ENCODE measurements at regions not wholly inside any gene's neighbourhood (a gene's known extent, or its start where the extent isn't known, plus 50 kb on each side); places are given as distances from the start of the nearest gene placed in this dataset.
A peak's percentile ranks its signal among the peaks of the same experiment; 100 is the strongest.

GRCh38 chr20:22652681-22653588, 68.6 kb upstream of the FOXA2 start:
- no peak overlapping the region for H3K27ac ChIP-seq
- DNase-seq (ENCODE audit: low read depth, low spot score): no peak

DNA sequence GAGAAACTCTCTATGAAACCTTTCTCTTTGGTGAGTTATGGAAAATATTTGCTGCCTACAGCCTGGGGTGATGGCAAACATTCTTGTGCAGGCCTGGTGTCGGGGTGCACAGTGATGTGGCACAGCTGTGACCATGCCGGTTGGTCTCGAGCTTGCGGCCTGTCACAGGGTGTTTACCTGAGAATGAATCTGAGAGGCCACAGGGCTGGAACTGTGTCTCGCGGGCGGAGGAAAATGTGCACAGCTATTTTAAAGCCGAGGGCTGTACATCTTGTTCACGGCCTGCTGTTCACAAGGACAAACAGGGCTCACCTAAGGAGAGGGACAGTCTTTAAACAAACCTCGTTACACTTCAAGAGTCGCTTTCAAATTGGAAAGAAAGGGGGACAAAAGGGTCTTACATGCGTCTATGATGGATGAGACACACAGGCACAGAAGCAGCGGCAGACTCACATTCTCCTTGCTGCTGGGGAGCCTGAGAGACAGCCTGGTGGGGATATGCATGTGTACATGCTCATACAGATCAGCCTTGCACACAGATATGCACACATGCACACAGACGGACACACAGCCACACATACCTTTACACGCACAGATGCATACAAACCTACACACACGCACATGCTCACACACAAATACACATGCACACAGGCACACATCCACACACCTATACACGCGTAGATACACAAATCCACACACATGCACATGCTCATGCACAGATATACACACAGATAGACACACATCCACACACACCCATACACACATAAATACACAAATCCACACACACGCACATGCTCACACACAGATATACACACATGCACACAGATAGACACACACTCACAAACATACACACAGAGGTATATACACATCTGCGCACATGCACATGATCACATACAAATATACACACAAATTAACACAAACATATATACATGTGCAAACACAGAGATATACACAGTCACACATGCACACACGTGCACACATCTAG, 69.6 kb upstream of the FOXA2 start:
- no peak overlapping the region for H3K27ac ChIP-seq
- no peak for DNase-seq (ENCODE audit: low read depth, low spot score)

DNA sequence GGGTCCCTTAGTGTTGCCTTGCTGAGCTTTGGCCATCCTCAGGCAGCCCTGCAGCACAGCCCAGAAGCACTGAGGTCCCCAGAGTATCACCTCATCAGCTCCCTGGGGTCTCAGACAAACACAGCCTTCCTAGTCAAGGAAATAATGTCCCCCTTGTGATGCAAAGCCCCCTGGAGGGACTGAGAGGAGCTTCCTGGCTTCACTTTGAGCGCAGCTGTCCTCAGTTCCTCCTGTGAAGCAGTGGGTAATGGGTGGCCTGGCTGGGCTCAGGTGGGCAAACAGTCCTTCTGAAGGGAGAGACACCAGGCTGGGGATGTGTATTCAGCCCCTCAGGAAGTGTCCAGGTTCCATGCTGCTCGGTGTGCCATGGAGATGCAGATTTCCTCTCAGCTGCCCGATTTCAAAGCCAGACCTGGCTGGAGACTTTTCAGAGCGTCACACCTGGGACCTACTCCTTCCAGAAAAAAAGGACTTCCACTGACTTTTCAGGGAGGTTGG, 79.2 kb upstream of the FOXA2 start:
- no peak overlapping the region for H3K27ac ChIP-seq
- no peak for DNase-seq (ENCODE audit: low read depth, low spot score)

DNA sequence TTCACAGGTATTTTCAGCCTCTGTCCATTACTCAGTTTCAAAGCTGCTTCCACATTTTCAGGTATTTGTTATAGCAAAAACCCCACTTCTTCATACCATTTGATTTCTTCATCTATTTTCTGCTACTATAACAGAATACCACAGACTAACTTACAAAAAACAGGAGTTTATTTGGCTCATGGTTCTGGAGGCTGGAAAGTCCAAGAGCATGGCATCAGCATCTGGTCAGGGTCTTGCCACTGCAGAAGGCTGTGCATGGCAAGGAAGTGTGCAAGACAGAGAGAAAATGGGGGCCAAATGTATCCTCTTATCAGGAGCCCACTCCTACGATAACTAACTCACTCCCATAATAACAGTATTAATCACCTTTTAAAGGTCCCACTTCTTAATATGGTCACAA, 82.8 kb upstream of the FOXA2 start:
- no peak overlapping the region for H3K27ac ChIP-seq
- no peak for DNase-seq (ENCODE audit: low read depth, low spot score)

DNA sequence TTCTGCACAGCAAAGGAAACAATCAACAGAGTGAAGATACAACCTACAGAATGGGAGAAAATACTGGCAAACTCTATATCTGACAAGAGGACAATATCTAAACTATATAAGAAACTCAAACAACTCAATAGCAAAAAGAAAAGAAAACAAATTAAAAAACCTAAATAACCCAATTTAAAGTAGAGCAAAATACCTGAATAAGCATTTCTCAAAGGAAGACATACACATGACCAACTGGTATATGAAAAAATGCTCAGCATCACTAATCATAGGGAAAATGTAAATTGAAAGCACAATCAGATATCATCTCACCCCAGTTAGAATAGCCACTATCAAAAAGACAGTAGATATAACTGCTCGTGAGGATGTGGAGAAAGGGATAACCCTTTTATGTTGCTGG, 87.8 kb upstream of the FOXA2 start:
- no peak for DNase-seq (ENCODE audit: low read depth, low spot score)
- H3K27ac ChIP-seq: no peak overlapping the region

DNA sequence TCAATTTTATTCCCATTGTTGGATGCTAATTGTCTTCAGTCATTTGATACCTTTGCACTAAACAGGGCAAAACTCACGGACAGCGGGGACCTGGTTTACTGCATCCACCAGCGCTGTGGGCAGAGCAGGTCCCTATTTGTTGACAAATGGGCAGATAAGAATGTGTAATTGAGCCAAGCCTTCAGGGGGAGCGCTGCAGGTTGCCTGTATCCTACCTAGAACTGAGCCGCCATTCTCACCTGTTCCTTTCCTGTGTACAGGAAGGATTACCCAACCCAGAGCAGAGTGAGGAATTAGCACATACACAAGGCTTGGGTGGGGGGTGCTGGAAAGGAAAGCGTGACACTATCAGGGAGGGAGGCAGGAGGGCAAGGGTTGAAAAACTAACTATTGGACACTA, 89.1 kb upstream of the FOXA2 start:
- DNase-seq (ENCODE audit: low read depth, low spot score): no peak
- no peak overlapping the region for H3K27ac ChIP-seq

DNA sequence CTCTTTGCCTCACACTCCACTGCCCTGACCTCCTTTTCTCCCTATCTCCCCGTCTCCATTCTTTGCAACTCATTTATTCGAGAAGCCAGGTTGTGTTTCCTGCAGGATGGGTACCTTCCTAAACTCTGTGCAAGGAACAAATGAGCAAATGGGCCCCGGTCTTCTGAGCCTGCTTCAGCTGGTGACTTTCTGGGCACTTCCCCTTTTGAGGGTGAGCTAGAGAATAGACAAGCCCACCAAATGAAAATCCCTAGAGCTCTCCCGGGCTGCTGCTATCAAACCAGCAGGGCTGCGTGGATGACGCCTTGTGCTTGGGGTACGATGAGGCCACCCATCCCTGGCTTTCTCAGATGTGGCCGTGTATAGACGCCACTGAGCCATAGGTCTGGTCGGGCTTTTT, 91.0 kb upstream of the FOXA2 start:
- no peak for DNase-seq (ENCODE audit: low read depth, low spot score)
- no peak overlapping the region for H3K27ac ChIP-seq

DNA sequence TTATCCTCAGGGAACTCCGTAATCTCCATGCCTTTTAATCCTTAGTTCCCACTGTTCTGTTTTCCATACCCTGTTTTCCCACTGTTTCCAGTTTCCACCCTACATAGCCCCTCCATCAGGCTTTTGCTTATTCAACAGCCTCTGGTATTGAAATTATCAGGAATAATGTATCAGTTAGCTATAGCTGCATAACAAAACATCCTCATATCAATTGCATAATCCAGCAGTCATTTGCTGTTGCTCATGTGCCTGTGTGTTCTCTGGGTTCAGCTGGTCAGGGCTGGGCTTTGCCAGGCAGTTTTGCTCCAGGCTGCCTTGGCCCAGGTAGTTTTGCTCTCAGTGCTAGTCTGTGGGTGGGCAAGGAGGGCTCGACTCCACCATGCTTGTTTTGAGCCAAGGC, 94.3 kb upstream of the FOXA2 start:
- no peak overlapping the region for H3K27ac ChIP-seq
- no peak for DNase-seq (ENCODE audit: low read depth, low spot score)

DNA sequence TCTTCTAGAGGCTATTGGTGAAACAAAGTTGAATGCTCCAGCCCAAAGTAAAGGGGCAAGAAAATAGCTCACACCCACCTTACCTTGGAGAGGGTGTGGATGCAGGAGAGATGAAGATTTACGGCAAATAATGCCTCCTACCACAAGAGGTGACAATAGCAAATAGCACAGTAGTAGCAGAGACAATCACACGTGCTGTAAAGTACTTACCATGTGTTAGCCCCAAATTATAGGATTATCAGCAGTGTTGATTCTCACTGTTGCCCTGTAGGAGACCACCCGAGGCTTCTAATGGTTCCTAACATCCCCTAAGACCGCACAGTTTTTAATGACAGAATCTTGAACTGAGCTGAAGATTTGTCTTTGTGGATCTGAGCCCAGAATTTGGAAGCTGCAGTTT, 94.8 kb upstream of the FOXA2 start:
- H3K27ac ChIP-seq: no peak overlapping the region
- no peak for DNase-seq (ENCODE audit: low read depth, low spot score)

DNA sequence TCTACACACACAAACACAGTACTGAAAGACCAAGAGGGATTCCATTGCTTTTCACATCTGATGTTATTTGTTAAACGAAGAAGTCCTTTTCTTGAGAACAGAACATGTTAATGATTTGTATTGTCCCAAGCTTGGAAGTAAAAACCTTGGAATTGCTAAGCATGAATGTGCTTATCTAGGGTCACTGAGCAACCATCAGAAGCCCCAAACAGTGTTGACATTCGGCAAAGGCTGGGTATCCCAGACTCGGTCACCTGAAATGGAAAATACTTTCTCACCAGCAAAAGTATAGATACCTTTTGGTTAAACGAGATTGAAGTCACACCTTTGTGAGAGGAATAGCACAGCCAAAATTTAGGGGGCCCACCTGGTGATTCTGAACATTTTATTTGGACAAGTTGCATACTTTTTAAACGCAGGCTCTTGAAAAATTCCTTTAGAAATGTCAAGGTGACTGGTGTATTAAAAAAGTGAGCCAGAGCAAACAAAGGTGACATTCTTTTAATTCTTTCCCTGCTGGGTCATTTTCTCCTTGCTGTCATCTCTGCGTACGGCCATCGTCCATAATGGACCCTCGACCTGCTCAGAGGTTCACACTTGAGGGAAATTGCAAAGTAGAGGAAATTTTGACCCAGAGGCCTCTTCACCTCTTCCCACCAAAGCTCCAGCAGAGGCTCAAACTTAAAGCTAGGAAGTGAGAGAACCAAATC, 95.8 kb upstream of the FOXA2 start:
- no peak overlapping the region for H3K27ac ChIP-seq
- DNase-seq (ENCODE audit: low read depth, low spot score): no peak

GRCh38 chr20:22681591-22682248, 97.3 kb upstream of the FOXA2 start:
- no peak for DNase-seq (ENCODE audit: low read depth, low spot score)
- no peak overlapping the region for H3K27ac ChIP-seq

DNA sequence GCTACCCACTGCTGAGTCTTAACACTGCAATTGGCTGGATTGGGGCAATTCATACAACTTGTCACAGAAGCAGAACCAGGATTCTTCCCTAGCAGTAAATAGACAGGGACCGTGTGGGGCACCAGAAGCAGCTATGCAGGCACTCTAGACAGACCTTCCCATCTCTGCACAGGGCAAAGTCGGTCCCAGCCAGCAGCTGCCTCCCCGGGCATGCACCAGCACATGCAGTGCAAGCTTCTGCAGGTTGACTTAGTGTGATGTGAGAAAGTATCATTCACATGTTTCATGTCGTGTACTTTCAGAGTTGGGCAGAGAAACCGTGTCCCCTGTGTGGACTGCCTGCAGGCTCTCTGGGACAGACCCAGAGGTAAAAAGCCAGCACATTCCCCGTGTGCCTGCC, 98.0 kb upstream of the FOXA2 start:
- no peak for DNase-seq (ENCODE audit: low read depth, low spot score)

DNA sequence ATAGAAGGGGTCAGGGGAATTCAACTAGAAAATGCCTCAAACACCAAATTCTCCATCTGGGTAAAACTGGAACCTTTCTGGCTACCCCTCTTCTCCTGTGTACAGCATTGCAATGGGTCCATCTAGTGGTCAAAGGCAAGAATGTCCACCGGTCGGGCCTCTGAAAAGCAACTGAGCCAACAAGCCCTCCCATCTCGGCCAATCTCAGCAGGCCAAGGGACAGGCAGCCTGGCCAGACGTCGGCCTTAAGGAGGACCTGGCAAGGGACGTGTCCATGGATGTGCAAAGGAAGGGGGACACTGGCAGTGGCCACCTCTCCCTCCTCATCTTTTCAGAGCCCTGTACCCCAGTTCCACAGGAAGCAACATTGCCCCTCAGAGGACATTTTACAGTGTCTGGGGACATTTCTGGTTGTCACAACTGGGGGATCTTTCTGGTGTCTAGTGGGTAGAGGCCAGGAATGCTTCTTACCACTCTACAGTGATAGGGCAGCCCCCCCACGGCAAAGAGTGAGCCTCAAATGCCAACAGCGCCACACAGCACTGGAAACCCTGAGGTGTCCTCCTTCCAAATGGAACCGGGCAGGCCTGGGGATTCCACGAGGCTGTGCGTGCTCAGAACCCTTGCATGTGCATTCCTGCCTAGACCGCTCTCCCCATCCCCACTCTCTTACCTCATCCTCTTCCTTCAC, 99.8 kb upstream of the FOXA2 start:
- no peak for DNase-seq (ENCODE audit: low read depth, low spot score)
- H3K27ac ChIP-seq: no peak overlapping the region

More for the DNA sequence above, 98.0 kb upstream of the FOXA2 start:
- no peak overlapping the region for H3K27ac ChIP-seq

GRCh38 chr20:22684763-22685443, 100.5 kb upstream of the FOXA2 start:
- no peak for DNase-seq (ENCODE audit: low read depth, low spot score)
- no peak overlapping the region for H3K27ac ChIP-seq

DNA sequence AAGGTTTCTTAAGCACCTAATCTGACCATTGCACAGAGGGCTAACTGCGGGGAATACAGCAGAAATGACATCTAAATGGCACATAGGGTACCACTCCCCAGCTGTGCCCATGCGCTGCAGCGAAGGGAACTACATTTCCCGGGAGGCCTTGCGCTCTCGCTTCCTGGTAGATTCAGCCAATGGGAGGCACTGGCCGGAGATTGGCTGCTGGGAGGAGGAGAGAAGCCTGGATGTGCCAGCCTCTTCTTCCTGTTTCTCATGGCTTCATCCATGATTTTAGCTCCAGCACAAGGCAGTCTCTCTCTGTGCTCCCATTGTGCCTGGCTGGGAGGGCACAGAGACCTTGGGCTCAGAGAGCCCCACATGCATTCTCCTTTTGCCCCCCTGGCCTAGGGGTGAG, 101.7 kb upstream of the FOXA2 start:
- H3K27ac ChIP-seq: no peak overlapping the region
- peak; percentile 12 for DNase-seq (ENCODE audit: low read depth, low spot score)

DNA sequence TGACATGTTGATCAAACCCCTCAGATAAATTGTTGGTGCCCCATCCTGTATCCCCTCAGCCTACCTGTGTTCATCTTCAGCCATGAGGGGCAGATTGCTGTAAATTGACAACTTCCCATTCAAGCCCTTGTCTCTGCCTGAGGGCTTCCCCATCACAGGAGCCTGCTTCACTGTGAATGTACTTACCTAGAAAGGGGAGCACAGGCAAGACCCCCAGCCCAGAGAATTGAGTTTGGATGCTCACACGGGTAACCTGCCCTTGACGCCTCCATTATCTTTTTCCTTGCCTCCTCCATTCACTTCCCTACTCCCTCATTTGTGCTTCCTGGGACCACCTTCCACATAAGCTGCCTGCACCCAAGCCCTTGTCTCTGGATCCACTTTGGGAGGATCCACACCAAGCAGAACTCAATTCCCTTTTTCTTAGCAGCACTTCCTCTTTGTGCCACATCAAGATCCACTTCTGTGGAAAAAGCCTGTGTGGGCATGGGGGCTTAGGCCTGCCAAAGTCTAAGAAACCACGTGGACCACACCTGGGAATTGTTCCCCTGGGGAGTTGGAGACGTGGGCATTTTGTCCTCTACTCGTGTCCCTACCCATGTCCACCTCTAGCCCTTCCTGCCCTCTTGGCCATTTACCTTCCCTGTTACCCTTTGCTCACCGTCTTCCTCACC, 103.4 kb upstream of the FOXA2 start:
- no peak overlapping the region for H3K27ac ChIP-seq
- no peak for DNase-seq (ENCODE audit: low read depth, low spot score)

DNA sequence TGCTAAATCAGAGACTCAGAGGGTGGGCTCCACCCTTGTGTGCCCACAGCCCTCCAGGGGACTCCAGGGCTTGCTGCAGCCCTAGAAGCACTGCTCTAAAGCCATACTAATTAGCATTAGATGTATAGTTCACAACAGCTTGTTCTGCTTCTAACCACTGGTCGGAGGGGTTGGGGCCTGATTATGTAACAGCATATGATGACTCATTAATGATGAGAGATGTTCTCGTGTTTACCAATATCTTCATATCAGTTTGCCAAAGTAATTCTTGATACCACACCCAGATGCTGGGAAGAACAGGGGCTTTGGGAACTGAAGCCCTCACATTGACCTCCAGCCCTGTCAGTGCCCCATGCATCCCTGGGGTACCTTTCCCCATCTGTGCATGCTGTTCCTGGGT, 104.1 kb upstream of the FOXA2 start:
- no peak for DNase-seq (ENCODE audit: low read depth, low spot score)
- no peak overlapping the region for H3K27ac ChIP-seq

- no peak for DNase-seq (ENCODE audit: low read depth, low spot score)
- no peak overlapping the region for H3K27ac ChIP-seq
Measured at GRCh38 chr20:22689266-22689665, 104.9 kb upstream of the FOXA2 start.

Data from epithelial cell of prostate (primary cell).